Chondrocyte (in vitro differentiated cells): ENCODE measurements at regions not wholly inside any gene's neighbourhood (a gene's known extent, or its start where the extent isn't known, plus 50 kb on each side); places are given as distances from the start of the nearest gene placed in this dataset.

ENCODE experiments used
- DNase-seq: peaks from one replicate; pipeline ENCODE4 v3.0.0; 2021; ENCODE audit warnings: mixed read lengths, low spot score
- H3K27ac Mint-ChIP-seq: one replicate; pipeline ENCODE4 v1.8.0; 2021; ENCODE audit warnings: mild to moderate bottlenecking, moderate library complexity, mixed read lengths; ENCODE audit not compliant: unreplicated experiment
- H3K27me3 Mint-ChIP-seq: 2 replicates; pipeline ENCODE4 v1.8.0; 2021; ENCODE audit warnings: low read depth, mixed read lengths
- H3K36me3 Mint-ChIP-seq: 2 replicates; pipeline ENCODE4 v1.8.0; 2021; ENCODE audit warnings: low read depth, mixed read lengths
- H3K4me1 Mint-ChIP-seq: 2 replicates; pipeline ENCODE4 v1.8.0; 2021; ENCODE audit warnings: low read depth, mild to moderate bottlenecking, mixed read lengths
- H3K4me3 Mint-ChIP-seq: one replicate; pipeline ENCODE4 v1.8.0; 2021; ENCODE audit warnings: mild to moderate bottlenecking, moderate library complexity, mixed read lengths; ENCODE audit not compliant: unreplicated experiment
- H3K9me3 Mint-ChIP-seq: 2 replicates; pipeline ENCODE4 v1.8.0; 2021; ENCODE audit warnings: low read depth, mixed read lengths
- CTCF ChIP-seq: fragments of 200-600 bp; sonication (generic); IDR thresholded peaks from 2 replicates; pipeline ENCODE4 v1.5.0; 2021; ENCODE audit warnings: antibody characterized with exemption, mild to moderate bottlenecking, moderate library complexity

DNA sequence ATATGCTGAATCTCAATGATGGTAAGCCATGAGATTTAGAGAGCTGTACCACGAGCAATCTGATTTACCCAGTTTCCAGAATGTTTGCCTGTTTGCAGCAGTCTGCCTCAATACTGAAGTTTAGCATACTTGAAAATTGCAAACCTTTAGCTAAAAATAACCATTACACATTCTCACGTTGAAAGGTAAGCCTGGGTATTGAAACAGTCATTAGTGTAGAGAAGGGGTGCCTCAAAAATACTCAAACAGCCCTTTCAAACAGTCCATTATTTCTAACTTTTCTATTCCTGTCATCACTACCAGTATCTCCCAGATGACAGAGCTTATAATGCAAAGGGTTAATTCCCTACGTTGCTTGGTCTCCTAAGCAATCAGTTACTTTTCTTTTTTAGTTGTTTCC lies 111.8 kb upstream of the MBNL1 start:
- Mint-ChIP-seq H3K4me1 (peaks cover 54% of the 10 kb centered on the region), H3K9me3 (no peaks in the 10 kb centered on the region), H3K27ac (no peak overlapping the region), H3K36me3 (no peaks in the 10 kb centered on the region), H3K27me3 (no peaks in the 10 kb centered on the region), H3K4me3 (no peak overlapping the region)
- no peak for DNase-seq
- no peak for TF ChIP-seq CTCF

- TF ChIP-seq CTCF = no peak
- peak overlapping the region; percentile 76 for H3K27ac Mint-ChIP-seq
- H3K27me3 Mint-ChIP-seq = no peaks in the 10 kb centered on the region
- H3K36me3 Mint-ChIP-seq = no peaks in the 10 kb centered on the region
- peaks cover 54% of the 10 kb centered on the region for H3K4me1 Mint-ChIP-seq
- no peak overlapping the region for H3K4me3 Mint-ChIP-seq
- DNase-seq = no peak
- no peaks in the 10 kb centered on the region for H3K9me3 Mint-ChIP-seq
Measured at GRCh38 chr3:152157337-152157736, 111.4 kb upstream of the MBNL1 start.

- Mint-ChIP-seq H3K36me3 (no peaks in the 10 kb centered on the region), H3K9me3 (no peaks in the 10 kb centered on the region), H3K4me1 (peaks cover 54% of the 10 kb centered on the region), H3K4me3 (no peak overlapping the region), H3K27me3 (no peaks in the 10 kb centered on the region), H3K27ac (peak overlapping the region; percentile 81)
- DNase-seq = no peak
- TF ChIP-seq CTCF = no peak
Measured at GRCh38 chr3:152159328-152159727, 109.4 kb upstream of the MBNL1 start.

- H3K27me3 Mint-ChIP-seq = no peaks in the 10 kb centered on the region
- H3K4me3 Mint-ChIP-seq = no peak overlapping the region
- peaks cover 7% of the 10 kb centered on the region for H3K9me3 Mint-ChIP-seq
- DNase-seq = no peak
- TF ChIP-seq CTCF = no peak
- peaks cover 44% of the 10 kb centered on the region for H3K4me1 Mint-ChIP-seq
- H3K27ac Mint-ChIP-seq = no peak overlapping the region
- H3K36me3 Mint-ChIP-seq = peaks cover 2% of the 10 kb centered on the region
Measured at GRCh38 chr3:152160350-152161011, 108.2 kb upstream of the MBNL1 start.

- Mint-ChIP-seq H3K27ac (no peak overlapping the region), H3K4me1 (peaks cover 42% of the 10 kb centered on the region), H3K9me3 (peaks cover 2% of the 10 kb centered on the region), H3K27me3 (no peaks in the 10 kb centered on the region), H3K36me3 (no peaks in the 10 kb centered on the region), H3K4me3 (no peak overlapping the region)
- DNase-seq = no peak
- no peak for TF ChIP-seq CTCF
Measured at GRCh38 chr3:152172460-152172859, 96.3 kb upstream of the MBNL1 start.
